HL-60 (cell line): ENCODE measurements at regions not wholly inside any gene's neighbourhood (a gene's known extent, or its start where the extent isn't known, plus 50 kb on each side); places are given as distances from the start of the nearest gene placed in this dataset.

Experiments used
- CTCF ChIP-seq: IDR thresholded peaks from one replicate; pipeline ENCODE4 v1.5.1; 2011; ENCODE audit warnings: low read length, control low read depth, inconsistent platforms; ENCODE audit not compliant: insufficient read depth
- GABPA ChIP-seq: IDR thresholded peaks from 2 replicates; pipeline ENCODE4 v1.6.1; 2012; ENCODE audit warnings: low read depth
- POLR2AphosphoS5 ChIP-seq: IDR thresholded peaks from 2 replicates; pipeline ENCODE4 v1.6.1; 2012; ENCODE audit warnings: low read depth
- REST ChIP-seq: IDR thresholded peaks from 2 replicates; pipeline ENCODE4 v1.6.1; 2012; ENCODE audit warnings: low read depth; ENCODE audit not compliant: insufficient replicate concordance

DNA sequence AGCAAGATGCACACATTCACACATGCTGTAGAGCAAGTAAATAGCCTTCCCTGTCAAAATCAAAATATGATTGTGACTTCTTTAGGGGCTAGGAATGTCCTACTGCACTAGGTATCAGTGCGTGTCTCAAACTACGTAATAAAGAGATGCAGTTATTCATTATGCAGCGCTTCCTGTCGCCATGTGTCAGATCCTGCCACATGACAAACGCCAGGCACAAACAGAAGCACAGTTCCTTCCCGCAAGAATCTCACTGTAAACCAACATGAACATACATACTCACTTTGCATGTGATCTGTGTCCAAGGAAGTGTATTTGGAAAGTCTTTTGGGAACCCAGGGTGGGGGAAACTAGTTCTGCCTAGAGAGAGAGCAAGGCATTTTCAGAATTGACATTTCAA, 599.9 kb downstream of the RNF144A start:
- TF ChIP-seq POLR2AphosphoS5 (no peak), CTCF (no peak), REST (no peak), GABPA (no peak)
